Ammon's horn (tissue), 1 donor: ENCODE measurements at regions not wholly inside any gene's neighbourhood (a gene's known extent, or its start where the extent isn't known, plus 50 kb on each side); places are given as distances from the start of the nearest gene placed in this dataset.
"Not testable (repeated sequence)": the region's sequence is repeated elsewhere in the genome, so short reads cannot be mapped to it uniquely, and the experiment has no call there.

ENCODE experiments used
- DNase-seq: peaks from one replicate; pipeline ENCODE4 v3.0.0-alpha.2; 2016; ENCODE audit warnings: low spot score

DNA sequence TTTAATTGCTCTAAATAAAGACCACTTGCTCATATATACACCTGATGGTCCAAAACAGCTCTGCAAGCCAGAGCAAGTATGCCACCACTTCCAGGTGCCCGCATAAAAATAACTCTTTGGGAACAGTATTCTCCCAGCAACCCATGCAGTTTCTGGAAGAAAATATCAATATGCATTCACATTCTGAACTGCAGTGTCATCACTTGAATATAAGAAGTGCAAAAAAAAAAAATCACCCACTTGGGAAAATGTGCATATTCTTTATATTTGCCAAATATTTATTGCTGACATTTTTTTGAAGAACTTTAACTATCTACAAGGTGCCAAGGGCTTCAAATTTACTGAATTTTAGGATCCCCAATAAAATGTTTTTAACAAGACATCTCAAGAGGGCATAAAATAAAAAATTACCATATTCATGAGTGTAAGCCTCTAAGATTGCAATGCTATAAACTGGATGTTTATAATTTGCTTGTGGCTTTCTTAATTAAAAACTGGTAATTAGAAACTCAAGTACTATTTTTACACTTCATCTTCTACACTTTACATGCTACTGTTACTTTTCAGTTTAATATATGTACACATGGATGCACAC, 360.6 kb upstream of the HNRNPA3 start:
- no peak for DNase-seq

DNA sequence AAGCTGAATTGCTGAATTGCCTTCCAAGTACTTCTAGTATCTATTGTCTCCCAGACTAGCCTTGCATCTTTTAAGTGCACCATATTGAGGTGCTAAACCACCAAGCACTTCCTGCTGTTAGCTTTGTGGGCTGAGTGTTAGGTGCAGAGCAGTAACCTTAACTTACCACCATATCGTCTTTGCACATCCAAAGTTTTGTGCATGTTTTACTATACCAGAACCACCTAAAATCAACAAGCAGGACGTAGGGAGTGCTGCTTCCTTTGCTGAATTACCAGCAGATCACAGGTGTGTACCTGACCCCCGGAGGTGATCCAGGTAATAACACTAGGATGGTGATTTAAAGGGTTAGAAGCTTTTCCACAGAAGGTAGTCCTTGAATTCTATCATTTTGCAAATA, 359.9 kb upstream of the HNRNPA3 start:
- no peak for DNase-seq

DNA sequence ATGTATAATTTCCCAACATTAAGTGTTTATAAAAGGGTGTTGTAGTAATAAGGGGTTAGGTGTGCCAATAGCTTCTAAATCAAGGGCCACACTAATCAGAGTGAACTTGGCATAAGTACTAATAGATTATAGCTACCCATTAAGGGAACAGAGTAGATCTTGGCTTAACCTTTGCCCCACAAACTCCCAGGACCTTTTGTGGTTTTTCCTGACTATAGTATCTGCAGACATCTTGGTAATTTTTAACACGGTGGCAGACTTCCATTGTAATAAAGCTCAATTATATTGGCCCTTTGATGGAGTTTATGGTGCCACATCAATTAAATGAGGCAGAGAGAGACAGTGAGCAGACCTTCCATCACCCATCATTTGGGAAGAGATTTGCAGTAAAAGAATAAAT, 358.5 kb upstream of the HNRNPA3 start:
- DNase-seq, result no peak

DNA sequence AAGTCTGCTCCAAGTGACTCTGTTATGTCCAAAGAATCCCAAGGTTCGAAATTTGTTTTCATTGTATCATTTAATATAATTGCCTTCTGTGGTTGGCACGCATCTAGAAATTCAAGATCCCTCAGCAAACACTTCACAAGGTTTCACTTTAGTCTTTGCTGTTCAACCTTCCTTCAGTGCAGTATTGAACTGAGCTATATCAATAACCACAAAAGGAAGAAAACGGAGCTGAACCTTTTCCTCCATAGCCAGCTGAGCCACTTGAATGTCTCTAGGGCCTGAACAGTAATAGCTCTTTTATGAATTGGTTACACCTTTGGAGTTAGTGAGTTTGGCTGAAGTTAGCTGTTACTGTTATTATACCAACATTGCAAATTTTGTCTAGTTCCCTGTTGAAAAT, 357.7 kb upstream of the HNRNPA3 start:
- no peak for DNase-seq

DNA sequence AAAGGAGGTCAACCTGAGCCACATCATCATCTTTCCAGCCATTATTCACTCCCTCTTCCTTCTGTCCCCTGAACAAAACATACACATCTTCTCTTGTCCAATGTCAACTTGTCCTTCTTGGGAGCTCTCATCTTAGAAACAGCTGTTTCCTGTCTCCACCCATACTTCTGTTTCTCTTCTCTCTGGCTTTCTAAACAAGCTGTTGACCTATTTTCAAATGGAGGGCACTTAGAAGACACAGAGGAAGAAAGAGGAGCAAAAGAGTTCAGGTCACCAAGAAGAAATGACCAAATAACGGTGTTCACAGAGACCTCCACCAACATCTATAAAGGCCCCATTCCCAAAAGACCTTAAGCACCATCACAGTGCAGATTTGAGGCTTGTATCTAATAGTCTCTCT, 355.9 kb upstream of the HNRNPA3 start:
- DNase-seq, result no peak

DNA sequence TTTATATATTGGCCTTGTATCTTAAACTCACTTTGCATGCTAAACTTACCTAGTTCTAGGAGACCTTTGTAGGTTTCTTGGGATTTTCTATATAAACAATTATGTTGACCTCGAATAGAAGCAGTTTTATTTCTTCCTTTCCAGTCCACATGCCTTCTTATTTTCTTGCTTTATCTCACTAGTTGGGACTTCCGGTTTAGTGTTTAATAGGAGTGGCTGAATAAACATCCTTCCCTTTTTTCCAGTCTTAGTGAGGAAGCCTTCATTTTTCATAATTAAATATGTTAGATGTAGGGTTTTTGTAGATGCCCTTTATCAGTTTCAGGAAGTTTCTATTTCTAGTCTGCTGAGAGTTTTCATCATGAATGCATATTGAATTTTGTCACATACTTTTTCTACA, 347.3 kb upstream of the HNRNPA3 start:
- DNase-seq, result no peak

DNA sequence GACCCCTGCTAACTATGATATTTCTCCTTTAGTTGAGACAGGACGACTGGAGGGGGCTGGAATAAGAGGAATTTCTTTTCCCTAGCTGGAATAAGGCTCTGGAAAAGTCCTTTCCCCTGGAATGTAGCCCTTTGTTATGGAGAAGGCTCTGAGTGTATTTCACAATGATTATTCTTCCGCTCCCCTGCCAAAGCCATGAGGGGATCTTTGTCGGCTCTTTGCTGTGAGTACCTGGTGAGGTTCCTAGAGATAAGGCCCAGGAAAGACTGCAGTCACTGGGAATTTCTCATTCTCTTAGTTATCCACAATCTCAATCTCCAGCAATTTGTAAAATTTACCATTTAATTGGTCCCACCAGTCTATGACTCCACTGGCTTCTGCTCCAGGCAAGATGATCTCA, 340.2 kb upstream of the HNRNPA3 start:
- DNase-seq, result no peak

DNA sequence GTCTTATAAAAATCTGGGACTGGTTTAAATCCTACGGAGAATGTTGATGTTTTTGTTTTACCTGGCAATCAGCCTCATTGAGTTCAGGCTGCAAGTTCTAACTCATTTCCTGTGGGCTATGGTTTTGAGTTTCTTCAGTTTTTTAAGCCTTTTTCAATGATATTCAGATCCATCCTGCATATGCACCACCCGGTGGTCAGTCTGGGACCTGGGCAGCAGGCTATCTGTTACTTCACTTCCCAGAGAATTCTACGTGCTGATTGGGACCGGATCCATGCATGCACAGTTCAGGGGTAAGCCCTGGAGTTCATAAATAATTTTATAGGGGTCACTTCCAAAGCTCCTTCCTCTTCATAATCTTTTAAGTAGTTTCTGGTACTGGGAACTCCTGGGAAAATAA, 339.2 kb upstream of the HNRNPA3 start:
- DNase-seq, result no peak

DNA sequence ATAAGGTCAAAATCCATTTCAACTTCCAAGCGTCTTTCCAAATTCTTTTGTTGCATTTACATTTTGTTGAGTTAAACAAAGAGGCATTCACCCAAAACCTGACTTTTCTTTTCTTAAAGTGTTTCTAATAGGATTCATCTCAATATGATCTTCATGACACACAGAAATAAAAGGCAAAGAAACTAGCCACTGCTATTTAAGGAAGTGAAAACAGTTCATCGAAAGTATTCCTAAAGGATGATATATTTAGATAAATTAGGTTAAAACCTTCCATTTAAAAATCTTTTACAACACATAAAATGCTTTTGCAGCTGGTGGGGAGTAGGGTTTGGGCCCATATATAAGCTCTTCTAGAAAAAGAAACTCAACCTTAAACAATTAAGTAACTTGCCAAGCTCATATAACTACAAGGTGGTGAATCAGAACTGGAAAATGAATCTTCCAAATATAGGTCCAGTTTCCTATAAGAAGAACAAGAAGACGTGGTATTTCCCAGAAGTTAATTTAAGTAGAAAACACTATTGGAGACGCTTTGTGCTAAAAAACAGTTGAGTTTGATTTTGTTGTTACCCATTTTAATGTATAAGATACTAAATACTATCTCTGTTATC, 336.0 kb upstream of the HNRNPA3 start:
- no peak for DNase-seq

DNA sequence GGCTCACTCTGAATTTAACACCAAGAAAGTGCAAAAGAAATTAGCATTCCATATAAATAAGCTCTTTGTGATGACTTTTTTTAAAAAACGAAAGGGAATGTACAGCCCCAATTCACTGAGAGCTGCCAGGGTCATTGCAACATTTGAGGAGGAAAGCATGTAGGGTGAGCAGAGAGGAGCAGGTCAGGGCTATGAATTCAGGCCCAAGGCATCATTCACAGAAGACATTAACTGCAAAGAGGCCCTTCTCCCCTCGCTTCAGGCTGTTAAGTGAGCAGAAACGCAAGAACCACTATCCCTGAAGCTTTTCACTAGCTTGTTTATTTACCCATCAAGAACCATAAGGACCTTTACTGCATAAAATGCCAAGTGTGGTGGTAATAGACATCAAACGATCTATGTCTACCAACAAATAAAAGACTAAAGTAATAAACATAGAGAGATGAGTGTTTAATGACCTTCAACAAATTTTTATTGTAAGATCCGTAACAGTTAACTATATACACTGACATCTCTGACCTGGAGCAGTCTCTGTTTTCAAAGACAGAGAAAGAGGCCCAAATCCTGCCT, 333.1 kb upstream of the HNRNPA3 start:
- DNase-seq, result no peak

DNA sequence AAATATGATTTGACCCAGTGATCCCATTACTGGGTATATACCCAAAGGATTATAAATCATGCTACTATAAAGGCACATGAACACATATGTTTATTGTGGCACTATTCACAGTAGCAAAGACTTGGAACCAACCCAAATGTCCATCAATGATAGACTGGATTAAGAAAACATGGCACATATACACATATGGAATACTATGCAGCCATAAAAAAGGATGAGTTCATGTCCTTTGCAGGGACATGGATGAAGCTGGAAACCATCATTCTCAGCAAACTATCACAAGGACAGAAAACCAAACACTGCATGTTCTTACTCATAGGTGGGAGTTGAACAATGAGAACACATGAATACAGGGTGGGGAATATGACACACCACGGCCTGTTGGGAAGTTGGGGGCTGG, 330.5 kb upstream of the HNRNPA3 start:
- not testable (repeated sequence) for DNase-seq

DNA sequence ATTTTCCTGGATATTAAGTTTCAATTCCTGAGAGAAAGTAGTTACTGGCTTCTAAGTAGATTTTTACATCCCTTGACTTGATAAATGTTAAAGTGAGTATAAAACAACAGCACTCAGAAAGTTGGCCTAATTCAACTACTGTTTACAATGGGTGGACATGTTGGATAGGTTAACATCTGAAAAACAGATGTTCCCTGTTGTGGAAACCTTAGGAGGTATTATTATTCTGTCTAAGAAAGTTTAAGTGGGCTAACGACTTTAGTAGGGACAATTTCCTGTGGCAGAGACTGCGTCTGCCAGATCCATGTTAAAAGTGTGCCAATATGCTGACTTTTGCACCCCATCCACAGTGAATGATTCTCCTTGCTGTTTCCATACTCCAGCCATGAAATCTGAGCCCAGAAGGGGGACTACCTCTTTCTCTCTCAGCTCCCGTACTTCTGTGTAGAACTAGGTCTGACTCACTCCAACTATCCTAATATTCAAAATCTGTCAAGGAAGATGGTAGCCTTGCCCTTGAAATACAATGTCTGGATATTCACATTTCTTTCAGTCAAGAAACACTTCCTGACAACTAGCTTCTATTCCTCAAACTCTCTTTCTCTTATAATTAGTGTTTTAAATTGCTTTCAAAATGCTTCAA, 327.5 kb upstream of the HNRNPA3 start:
- no peak for DNase-seq

DNA sequence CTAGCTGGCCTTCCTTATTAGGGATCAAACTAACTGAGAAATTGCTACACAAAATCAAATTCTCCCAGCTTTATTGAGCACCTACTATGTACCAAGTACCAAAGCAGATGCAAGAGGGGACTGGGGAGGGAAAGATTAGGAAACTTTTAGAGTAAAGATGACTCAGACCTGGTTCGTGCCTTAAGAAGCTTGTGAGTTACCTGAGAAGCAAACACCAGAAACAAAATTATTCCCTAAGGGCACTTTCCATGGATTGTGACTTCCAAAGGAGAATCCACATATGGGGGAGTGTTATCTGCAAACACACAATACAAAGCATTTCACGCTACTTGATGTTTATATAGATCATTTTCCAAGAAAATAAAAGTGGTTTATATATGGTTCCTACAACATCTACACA, 326.9 kb upstream of the HNRNPA3 start:
- DNase-seq, result no peak

DNA sequence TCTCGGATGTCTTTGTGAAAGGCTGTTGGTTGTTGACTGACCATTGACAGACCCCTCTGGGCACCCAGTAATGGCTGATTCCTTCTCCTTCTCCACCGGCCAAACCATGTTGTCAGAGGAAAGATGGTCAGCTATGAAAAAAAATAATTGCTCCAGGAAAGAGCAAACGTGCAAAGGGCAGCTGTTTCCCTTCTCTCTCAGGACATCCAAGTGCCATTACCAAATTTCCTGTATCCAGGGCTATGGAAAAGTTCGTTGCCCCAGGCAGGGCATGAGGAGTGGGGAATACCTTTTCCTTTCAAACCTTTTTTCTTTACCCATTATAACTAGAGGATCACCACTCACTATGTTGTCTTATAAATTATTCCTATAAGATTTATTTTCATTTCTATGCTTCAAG, 321.5 kb upstream of the HNRNPA3 start:
- no peak for DNase-seq

DNA sequence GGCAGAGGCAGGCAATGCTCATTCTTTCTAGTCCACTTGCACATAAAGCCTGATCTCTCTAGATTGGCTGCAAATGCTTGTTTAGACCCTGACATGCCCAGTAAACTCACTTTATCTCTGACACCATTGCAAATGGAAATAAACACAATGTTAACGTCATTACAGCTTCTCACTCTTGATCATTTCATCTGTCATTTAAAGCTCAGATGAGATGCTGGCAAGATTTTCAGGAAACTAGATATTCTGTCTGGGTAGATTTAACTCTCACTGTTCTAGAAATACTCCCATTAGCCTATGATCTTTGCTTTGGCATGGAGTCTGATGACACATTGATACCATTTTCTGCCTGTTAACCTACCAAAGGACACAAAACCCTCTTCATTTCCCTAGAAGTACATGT, 320.7 kb upstream of the HNRNPA3 start:
- DNase-seq, result no peak

DNA sequence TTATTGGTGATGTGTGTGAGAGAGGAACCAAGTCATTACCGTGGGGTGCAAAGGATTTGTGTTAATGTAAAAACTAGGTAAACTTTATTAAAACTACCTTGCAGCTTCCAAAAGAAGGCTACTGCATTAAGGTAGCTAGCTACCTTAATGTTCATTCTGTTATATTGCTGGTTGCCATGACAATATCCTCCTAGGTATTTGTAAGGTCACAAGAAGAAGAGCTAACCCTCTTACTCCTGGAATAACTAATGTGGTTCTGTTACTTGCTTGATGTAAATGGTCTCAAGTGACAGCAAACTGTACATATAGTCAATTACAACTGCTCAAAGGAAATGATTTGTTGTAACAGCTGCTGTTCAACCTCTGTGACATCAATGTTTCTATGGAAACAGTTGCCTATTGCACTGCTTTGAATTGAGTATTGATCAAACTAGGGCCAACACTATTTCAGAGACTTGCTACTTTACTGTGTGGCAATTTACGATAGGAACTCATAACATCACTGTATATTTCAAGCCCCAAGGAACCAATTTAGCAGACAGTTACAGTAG, 319.8 kb upstream of the HNRNPA3 start:
- DNase-seq, result no peak

DNA sequence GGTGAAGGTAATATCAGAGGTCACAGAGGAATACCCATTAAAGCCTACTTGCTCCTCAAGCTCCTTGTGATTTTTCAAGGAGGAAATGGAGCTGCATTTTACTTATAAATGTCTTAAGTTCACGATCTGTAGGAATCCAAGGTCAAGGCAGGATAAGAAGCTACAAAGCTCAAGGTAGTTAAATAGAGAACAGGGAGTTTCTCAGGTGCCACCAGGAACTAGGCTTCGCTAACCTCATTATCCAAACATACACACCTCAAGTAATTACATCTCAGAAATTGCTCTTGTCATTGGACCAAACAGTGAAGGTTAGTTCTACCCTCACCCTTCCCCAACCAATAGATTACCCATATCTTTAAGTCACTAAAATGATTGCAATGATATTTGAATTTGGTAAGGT, 317.4 kb upstream of the HNRNPA3 start:
- DNase-seq, result no peak

DNA sequence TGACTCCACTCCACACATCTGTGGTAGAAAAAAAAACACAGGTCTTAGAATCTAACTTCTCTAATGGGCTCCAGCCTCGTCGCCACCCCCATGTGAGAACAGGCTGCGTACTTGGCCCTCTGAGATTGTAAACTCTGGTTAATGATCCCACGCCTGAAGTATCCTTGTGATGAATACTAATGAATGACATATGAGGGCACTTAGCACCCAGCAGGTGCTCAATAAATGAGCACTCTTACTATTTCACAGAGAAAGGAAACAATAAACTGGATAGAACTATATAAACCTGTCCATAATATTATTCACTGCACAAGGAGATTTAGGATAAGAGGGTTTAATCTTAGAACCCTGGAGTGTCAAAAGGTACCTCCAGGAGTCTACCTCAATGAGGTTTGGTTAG, 310.1 kb upstream of the HNRNPA3 start:
- DNase-seq, result no peak

DNA sequence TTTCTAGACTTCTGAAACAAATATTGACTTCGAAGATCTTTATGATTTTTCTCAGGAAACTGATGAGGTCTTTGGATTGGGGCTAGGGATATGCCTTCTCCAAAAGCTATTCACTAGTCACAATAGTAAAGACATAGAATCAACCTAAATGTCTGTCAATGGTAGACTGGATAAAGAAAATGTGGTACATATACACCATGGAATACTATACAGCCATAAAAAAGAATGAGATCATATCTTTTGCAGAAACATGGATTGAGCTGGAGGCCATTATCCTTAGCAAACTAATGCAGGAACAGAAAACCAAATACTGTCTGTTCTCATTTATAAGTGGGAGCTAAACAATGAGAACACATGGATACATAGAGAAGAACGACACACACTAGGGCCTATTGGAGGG, 308.5 kb upstream of the HNRNPA3 start:
- not testable (repeated sequence) for DNase-seq

DNA sequence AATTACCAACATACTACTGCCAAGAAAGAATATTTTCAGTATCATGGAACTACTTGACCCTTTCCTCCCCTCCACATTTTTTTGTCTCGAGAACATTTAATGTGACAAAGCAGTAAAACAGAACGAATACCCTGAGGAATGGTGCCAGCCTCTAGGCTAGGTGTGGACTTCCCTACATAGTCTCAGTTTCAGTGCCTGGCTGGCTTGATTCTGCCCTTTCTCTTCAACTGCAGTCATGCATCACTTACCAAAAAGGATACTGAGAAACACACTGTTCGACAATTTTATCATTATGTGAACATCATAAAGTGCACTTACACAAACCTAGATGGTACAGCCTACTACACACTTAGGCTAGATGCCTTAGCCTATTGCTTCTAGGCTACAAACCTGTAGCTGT, 305.3 kb upstream of the HNRNPA3 start:
- DNase-seq, result no peak

DNA sequence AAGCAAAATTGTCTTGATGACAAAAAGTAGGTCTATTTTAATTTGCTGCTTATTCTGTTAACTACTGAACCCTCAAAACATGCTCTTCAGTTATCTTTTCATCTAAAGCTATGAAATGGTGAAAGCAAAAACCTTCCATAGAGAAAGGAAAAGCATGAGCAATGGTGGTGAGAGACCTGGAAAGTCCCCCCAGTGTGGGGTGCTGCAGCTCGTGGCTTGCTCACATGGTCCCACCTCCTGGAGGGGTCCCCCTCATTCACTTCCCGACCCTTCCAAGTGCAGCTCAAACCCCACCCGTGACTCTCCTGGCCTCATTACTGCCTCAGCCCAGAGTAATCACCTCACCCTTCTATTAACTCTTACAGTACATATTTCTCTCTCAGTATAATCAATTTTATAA, 301.8 kb upstream of the HNRNPA3 start:
- DNase-seq, result no peak

DNA sequence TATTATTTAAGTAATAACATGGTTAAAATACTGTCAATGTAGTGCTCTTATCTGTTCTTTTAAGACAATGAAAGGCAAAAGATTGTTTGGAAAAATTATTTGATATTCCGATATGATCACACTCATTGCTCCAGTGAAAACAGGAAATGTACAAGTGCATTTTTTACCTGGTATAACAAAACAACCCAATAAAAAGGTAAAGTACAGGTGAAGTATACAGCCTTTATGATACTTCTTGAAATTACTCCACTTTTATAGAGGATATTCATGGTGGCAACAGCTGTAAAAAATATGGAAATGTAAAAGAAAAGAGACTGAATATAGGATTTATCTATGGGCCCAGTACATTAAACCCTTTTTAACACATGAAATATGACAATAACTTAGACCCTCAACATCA, 298.6 kb upstream of the HNRNPA3 start:
- DNase-seq, result no peak

DNA sequence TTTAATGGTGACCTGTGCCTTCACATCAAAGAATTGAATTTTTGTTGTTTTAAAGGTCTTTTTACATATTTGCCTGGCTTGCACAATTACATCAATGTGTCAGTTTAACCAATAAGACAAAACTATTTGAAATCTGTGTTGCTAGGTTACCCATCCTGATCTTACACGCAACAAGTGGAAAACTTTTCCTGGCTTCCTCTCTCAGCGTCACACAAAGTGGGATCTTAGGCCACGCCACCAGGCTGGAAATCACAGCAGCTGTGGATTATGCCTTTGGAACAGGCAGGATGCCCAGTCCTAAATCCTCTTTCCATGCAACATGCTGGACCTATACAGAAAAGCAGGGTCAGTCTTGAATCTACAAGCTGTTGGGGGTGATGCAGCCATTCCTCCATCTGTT, 298.2 kb upstream of the HNRNPA3 start:
- DNase-seq, result no peak
